Myocyte (in vitro differentiated cells): ENCODE measurements at regions not wholly inside any gene's neighbourhood (a gene's known extent, or its start where the extent isn't known, plus 50 kb on each side); places are given as distances from the start of the nearest gene placed in this dataset.
"Not testable (repeated sequence)": the region's sequence is repeated elsewhere in the genome, so short reads cannot be mapped to it uniquely, and the experiment has no call there.

Experiments
- DNase-seq: peaks from one replicate; pipeline ENCODE4 v3.0.0-alpha.2; 2012; ENCODE audit warnings: low read depth

DNA sequence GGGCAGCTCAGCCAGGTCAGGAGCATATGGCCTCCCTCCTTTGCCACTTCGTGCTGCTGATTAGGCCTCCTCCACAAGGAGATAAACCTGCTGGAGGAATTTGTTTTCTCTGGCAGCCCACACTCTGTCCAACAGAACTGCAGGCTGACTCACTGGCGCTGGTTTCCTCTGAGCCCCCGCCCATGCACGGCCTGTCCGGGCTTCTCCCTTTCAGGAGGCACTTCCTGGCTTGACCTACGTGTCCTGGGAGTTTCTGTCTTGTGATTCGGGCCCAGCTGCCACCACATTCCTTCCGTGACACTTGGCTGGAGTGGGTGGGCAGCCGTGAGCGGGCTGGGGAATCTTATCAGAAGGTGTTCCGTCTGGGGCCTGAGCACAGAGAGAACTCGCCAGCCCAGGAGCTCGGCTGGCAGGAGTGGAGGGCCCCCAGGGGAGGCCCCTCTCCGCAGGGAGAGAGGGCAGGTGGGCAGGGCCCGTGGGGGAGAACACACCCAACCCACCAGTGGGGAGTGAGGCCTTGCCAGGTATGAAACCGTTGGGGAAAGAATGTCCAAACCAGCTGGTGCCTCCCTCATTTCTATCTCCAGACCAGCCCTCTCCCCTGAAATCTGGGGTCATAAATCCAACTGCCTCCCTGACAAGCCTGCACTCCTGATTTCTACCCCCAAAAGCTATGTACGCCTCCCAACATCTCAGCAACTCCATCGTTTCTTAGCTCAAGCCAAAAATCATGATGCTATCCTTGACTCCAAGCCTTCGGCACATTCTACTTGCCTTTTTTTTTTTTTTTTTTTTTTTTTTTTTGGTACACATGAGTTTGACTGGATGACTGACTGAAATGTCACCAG, 110.6 kb upstream of the MEF2A start:
- peak; percentile 99 for DNase-seq

DNA sequence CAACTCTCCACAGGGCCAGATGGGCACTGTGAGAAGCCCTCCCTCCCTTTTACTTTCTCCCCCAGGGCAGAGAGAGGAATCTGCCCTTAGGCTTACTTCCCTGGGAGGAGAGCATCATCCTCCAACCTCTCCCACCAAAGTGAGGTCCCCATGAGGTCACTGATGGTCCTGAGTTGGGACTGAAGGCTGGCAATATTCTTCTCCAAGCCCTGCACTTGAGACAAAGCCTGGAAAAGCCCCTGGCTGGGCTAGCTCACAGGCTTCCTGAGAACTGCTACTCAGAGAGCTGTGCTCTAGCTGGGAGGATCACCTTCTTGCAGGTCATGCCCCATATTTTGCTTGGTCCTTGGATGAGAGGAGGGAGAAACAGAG, 110.0 kb upstream of the MEF2A start:
- DNase-seq = no peak

DNA sequence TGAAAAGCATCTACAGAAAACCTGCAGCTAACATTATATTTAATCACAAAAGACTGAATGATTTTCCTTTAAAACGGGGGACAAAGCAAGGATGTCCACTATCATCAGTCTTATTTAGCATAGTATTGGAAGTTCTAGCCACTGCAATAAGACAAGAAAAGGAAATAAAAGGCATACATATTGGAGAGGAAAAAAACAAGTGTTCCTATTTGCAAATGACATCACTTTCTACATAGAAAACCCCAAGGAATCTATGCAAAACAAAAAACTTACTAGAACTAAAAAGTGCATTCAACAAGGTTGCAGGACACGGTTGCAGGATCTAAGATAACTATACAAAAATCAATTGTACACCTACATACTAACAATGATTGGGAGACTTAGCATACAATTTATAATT, 101.6 kb upstream of the MEF2A start:
- DNase-seq = no peak

DNA sequence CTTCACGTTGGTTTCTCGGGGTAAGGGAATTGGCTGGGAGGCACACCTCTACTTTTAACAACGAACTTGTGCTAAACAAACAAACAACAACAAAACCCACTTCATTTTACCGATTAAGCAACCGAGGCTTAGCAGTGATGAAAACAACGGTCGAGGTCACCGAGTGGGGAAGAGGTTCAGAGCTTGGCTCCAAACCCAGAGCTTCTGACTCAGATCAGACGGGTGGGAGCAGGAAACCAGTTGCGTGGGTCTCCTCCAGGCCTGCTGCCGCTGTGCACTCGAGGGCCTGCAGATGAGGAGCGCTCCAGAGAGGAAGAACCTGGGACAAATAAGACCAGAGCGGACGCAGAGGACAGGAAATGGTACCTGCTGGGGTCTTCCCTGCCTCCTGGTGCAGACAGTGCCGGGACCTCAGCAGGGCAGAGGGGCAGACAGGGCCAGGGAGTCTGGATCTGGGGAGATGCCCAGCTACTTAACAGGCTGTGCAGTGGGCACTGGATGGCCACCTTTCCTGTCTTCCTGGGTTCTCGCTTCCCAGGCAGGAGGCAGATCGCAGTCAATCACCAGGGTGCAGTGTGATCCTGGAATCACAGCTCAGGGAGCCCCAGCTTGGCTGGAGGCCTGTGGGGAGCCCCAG, 99.0 kb upstream of the MEF2A start:
- no peak for DNase-seq

DNA sequence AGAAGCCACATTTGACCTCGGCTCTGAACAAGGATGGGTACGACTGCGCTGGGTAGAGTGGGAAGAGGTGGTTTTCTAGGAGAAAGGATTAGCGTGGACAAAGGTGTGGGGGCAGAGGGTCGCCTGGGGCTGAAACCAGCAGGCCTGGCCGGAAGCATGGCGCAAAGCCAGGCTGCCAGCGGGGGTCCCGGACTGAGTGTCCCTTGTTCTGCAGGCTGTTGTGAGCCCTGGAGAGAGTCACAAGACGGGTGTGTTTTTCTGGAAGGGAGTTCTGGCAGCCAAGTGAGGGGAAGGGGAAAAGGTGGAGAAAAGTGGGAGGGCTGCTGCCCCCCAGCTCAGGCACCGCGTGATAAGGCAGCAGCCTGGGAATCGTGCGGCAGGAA, 98.5 kb upstream of the MEF2A start:
- DNase-seq = no peak

DNA sequence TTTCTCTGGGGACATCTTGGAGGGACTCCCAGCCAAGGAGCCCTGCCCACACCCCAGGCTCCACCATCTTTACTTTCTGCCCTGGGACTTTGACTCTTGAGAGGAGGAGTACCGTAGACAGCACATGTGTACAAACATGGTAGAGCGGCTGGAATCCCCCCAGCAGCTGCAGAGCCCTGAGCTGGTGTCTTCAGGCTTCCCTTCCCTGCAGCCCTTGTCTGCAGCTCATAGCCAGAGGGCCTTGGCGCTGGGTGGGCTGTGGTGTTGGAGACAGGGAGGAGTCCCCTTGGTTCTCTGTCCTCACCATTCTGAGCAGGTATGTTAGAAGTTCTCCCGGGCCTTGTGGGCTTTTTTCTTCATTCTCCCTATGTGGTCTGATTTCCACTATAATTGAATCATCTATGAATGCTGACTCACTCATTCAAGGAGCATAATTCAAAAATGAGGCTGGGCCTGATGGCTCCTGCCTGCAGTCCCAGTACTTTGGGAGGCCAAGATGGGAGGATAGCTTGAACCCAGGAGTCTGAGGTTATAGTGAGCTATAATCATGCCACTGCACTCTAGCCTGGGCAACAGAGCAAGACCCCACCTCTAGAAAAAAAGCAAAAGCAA, 97.8 kb upstream of the MEF2A start:
- no peak for DNase-seq

DNA sequence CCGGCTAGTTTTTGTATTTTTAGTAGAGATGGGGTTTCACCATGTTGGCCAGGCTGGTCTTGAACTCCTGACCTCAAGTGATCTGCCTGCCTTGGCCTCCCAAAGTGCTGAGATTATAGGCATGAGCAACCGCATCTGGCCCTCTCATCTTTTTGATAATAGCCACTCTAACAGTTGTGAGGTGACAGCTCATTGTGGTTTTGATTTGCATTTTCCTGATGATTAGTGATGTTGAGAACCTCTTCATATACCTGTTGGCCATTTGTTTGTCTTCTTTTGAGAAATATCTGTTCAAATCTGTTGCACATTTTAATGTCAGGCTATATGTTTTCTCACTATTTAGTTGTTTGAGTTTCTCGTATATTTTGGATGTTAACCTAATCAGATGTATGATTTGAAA, 95.6 kb upstream of the MEF2A start:
- not testable (repeated sequence) for DNase-seq

DNA sequence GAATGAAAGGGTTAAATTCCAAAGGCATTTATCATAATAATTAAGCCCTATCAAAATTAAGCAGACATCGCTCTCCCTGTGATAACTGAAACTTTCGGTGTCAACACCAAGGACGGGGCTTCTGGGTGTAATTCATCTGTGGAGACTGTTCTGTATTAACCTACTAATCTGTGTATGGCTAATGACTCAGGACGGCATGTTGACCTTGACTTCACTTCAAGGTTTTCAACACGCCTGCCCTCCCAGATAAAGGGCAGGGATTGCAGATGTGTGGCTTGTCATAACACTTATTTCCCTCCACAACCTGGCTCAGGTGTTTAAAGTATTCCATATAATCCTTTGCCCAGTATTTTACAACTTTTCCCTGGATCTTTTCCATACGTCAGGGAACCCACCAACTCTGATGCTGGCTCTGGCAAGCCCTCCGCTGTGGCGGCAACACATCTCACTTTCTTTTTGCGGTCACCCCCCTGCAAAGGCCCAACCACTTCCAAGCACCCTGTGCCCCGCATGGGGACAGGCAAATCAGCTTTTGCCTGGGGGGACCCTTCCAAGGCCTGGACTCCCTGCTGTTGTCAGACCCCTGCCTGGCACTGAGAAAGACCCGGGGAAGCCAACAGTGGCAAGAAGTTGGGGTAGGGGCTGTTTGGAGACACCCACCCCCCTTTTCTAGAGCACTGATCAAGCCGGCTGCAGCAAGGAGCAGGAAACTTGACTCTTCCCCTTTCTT, 93.2 kb upstream of the MEF2A start:
- DNase-seq = no peak

DNA sequence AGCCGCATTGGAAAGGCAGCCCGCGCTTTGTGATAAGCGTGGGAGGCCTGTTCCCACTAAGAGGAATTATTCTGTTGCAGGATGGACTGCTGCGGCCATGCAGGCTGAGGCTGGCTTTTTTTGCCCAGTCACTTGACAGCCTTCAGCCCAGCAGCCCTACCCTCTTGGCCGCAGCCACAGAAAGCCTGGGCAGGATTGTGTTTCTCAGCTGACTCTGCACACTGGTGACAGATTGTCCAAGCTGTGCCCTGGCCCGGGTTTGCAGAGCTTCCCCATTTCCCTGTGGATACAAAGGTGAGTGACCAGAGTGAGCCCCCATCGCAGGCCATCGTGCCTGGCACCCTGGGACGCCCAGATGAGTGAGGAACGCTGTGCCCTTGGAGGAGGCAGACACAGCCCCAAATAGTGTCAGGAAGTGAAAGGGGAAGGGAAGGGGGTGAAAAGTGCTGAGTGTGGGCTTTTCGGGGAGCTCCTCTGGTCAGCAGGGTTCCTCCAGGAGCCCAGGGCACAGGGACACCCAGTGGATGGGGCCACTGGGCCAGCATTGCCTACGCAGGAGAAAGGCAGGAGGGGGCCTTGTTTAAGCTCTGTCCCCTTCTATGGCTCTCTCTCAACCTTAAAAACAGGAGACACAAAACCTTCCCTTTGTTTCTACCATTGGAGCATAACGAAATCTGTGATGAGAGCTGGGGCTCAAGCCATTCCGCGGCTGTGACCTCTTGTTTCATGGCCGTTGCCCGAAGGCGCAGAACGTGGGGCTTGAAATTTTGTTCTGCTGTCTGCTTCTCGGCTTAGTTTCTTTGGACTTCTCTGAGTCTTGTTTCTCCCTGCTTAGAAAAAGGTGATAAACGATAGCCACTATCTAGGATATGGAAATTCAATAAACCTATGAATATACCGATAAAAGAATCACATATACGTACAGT, 91.5 kb upstream of the MEF2A start:
- DNase-seq = peak; percentile 80

DNA sequence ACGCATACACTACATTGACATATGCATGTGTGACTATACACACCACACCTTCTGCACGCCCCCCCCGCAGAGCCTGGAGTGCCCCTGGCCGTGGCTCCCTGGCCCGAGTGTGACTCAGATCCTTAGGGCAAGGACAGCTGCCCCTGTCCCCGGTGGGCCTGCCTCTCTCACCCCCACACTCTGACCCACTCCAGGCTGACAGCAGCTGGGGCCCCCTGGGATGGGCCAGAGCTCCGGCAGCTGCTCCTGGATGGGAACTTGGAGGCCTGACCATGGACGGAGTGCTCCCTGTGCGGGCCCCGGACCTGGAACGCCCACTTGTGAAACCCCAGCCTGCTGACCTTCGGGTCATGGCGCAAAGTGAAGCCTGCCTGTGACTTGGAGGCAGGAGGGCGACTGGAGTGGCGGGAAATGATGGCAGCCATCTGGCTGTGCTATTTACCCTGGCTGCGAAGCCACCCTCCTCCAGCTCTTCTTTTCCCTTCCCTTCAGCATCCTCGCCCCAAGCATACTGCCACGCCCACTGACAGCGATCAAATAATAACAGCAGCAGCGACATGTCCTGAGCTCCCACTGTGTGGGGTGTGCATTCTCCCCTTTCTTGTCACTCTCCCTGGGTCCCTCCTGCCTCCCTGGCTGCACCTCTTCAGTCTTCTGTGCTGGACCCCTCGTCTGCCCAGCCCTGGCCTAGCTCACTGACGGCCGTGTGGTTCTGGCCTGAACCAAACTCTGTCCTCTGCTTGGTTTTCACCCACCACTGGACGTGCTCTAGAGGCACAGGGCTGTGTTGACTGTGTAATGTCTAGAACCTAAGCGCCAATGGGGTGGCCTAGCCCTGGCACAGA, 90.7 kb upstream of the MEF2A start:
- DNase-seq = peak; percentile 89

DNA sequence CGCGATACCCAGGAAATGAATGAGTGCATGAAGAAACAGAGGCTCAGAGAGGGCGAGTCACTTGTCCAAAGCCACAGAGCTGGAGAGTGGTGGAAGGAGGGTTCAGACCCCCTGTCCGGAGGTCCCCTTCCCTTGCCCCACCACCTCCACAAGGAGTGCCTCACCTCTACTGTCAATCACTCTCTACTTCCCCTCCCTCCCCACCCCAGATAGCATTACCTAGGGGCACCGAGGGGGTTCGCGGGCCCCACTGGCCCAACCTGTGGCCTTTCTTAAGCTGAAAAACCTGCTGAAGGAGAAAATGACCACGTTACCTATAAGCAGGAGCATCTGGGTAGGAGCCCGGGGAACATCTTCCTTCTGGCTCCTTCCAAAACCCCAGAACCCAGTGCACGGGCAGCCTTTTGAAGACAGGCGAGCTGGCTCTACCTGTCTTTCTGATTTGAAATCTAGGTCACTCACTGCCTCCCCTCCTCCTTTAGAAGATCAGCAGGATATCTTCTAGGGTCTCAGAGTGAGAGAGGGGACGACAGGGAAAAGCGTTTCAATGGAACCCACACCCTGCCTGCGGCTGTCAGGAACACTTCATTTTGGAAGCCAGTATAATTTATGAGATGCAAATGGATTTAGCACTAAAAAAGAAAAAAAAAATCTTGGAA, 89.9 kb upstream of the MEF2A start:
- DNase-seq = no peak

DNA sequence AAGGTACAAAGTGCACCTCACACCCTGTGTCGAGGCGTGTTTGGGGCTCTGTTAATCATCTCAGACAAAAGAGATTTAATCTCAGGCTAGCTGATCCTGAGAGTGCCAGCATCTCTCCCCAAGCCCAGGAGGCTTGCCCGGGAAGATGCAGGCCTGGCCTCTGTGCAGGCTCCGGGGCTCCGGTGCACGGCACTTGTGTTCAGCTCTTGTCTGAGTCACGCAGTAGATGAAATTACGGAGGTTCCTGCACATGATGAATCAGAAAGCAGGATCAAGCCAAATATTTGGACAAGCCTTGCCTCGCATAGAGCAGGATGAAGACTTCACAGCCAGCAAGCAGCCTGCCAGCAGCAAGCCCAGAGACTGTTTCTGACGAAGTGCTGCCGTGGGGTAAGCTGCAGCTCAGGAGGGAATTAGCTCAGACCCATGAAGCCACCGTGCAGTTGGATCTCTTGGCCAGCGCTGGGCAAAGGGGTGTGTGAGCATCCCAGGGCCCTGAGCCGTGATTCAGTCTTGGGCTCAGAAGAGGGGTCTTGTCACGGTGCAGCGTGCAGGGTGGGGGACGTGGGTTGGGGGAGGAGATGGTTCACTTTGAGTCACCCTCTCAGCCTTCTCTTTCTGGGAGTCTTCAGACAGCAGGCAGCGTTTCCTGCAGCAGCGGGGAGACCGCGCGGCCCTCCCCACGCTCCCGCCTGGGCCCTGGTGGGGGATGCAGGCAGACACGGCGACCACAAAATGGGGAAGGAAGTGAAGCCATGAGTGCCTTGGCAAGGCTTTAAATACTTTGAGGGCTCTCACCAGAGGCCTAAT, 89.2 kb upstream of the MEF2A start:
- DNase-seq = peak; percentile 91

DNA sequence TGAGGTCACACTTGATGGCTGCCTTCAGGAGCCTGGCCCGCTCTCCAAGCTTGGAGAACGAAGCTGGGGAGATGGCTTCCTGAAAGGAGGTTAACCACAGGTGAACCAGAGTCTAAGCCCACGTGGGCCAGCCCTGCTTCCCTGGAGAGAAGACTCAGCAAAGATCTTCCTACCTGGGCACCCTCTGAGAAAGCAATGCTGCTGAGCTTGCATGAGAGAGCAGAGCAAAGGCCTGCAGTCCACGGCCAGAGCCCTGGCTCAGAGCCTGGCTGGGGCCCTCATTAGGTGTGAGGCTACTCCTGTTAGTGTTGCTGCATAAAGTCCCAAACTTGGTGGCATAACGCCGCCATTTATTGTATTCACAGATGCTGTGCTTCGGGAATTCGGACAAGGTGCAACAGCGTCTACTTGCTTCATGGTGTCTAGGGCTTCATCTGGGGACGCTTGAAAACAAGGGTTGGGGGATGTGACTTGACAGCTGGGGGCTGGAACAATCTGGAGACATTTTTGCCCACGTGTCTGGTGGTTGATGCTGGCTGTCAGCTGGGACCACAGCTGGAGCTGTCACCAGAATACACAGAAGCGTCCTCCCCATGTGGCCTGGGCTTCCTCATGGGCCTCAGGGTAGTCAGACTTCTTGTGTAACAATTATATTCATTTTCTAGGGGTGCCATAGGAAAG, 87.9 kb upstream of the MEF2A start:
- no peak for DNase-seq

DNA sequence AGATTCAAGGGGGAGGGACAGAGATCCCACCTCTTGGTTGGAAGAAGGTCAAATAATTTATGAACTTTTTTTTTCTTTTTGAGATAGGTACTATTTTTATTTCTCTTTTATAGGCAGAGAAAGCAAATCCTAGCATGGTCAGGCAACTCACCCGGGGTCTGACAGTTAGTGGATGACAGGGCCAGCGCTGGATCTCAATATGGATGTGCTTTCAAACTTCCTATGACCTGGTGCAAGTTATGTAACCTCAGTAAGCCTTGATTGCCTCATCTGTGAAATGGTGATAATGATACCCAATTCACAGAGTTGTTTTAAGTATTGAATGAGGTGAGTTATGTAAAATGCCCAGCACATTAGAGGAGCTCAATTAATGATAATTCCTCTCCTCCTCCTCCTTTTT, 86.8 kb upstream of the MEF2A start:
- DNase-seq = no peak

DNA sequence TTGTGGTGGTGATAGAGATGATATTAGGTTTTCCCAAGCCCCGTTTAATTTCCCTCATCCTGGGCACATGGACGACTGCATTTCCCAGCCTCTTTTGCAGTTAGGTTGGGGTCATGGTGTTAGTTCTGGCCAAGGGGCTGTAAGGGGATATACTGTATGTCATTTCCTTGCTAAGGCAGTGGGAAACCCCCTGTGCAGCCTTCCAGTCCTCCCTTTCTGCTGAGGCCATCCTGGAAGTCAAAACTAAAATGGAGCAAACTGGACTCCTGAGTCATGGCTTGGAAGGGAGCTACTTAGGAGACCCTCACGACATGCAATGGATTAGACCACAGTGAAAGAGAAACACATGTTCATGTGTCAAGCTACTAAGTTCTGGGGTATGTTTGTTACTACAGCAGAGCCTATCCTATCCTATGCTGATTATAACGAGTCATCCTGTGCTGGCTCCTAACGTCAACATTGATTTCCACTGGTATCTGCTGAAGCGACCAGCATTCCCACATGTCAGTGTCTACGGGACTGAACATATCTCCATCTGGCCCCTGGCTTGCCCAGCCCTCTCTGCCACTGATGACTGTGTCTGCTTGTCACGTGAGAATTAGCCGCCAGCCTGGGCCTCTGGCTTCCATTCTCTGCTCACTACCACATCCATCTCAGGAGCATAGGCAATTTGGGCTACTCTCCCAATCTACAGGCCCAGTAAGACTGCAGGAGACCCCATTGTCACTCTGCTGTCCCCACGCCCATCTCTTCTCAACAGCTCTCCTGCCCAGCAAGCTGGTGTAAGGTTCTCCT, 85.6 kb upstream of the MEF2A start:
- no peak for DNase-seq

DNA sequence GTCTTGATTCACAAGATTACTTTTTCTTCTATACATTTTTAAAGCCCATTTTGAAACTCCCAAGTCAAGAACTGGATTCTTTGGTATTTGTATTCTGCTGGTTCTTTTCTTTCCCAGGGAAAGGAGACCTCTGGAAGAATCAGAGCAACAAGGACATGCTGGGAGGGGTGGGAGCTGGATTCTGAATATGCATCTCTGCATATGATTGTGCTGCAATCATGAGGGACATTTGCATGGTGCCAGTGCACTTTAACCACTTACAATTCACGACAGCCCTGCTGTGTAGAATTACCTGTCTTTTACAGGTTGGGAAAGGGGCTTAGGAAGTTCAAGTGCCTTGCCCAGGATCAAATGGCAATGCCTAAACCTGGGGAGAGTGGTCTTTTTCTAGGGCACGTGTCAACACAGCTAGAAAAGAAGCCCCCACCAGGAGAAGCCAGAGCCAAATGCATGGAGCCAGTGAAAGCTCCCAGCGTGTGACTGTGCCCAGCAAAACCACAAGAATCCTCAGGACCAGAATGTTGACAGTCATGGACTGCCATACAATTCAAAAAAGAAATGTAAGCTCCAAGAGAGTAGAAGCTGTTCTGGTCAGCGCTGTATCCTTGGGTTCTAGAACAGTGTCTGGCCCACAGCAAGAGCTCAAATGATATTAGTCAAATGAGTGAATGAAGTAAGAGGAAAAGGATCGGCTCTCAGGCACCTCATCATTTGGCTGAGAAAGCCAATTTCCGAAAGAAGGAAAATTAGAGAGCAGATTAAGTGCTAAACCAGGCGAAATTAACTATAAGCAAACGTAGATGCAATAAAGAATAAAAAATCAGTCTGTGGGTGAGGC, 84.5 kb upstream of the MEF2A start:
- peak; percentile 61 for DNase-seq
